ENCODE measurements at regions not wholly inside any gene's neighbourhood (a gene's known extent, or its start where the extent isn't known, plus 50 kb on each side); places are given as distances from the start of the nearest gene placed in this dataset.

DNA sequence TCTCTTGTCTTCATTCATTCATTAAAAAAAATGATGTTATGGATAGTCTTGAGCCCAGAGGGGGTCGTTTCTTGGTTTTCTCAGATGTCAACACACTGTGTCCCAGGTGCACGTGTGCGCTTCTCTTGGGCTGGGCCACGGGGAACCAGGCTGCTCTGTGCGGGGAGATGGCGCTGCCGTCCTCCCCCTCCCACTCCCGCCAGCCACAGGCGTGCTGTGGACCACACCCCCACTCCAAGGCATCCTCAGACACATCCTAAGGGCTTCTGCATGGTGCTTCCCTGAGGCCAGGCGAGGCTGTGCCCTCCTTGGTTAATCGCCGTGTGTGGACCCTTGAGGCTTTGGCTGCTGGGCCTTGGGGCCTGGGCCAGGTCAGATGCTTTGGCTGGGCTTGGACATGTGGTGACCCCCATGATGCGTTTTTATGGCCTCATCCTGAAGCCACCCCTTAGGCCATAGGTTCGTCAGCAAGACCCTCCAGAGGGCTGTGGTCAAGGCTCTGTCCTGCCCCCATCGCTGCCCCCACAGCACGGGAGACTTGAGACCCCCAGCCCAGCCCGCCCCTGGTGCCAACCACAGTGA is 245.7 kb upstream of the CIBAR2 start:
- Histone ChIP-seq H3K4me3 (ENCODE audit: low read depth, low read length) (no peak overlapping the region), H3K27ac (no peak overlapping the region), H3K27me3 (replicated peaks) (no peaks in the 10 kb centered on the region), H3K36me3 (replicated peaks) (no peaks in the 10 kb centered on the region)
- TF ChIP-seq, protein P1, sequence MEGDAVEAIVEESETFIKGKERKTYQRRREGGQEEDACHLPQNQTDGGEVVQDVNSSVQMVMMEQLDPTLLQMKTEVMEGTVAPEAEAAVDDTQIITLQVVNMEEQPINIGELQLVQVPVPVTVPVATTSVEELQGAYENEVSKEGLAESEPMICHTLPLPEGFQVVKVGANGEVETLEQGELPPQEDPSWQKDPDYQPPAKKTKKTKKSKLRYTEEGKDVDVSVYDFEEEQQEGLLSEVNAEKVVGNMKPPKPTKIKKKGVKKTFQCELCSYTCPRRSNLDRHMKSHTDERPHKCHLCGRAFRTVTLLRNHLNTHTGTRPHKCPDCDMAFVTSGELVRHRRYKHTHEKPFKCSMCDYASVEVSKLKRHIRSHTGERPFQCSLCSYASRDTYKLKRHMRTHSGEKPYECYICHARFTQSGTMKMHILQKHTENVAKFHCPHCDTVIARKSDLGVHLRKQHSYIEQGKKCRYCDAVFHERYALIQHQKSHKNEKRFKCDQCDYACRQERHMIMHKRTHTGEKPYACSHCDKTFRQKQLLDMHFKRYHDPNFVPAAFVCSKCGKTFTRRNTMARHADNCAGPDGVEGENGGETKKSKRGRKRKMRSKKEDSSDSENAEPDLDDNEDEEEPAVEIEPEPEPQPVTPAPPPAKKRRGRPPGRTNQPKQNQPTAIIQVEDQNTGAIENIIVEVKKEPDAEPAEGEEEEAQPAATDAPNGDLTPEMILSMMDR (IDR thresholded peaks at IDR 0.05; ENCODE audit: low read depth, low read length, missing control alignments): no peak
- in situ Hi-C loops (cut with HindIII; ENCODE audit: low pct_ligation_motif_present, low sequenced_read_pairs): no loop called here
- DNase-seq: no peak

GRCh38 chr16:85358704-85359146 is 246.5 kb upstream of the CIBAR2 start:
- Histone ChIP-seq H3K36me3 (replicated peaks) (no peaks in the 10 kb centered on the region), H3K27ac (peak overlapping the region; percentile 8), H3K27me3 (replicated peaks) (no peaks in the 10 kb centered on the region), H3K4me3 (ENCODE audit: low read depth, low read length) (no peak overlapping the region)
- DNase-seq: no peak
- in situ Hi-C loops (cut with HindIII; ENCODE audit: low pct_ligation_motif_present, low sequenced_read_pairs): no loop called here
- TF ChIP-seq, protein P1 (IDR thresholded peaks at IDR 0.05; ENCODE audit: low read depth, low read length, missing control alignments): no peak

GRCh38 chr16:85359147-85359822 is 247.0 kb upstream of the CIBAR2 start:
- H3K27me3 ChIP-seq (replicated peaks): no peaks in the 10 kb centered on the region
- DNase-seq: peak; percentile 40
- TF ChIP-seq, protein P1 (IDR thresholded peaks at IDR 0.05; ENCODE audit: low read depth, low read length, missing control alignments): no peak
- H3K36me3 ChIP-seq (replicated peaks): no peaks in the 10 kb centered on the region
- H3K4me3 ChIP-seq (ENCODE audit: low read depth, low read length): no peak overlapping the region
- peak overlapping the region; percentile 8 for H3K27ac ChIP-seq
- in situ Hi-C loops (cut with HindIII; ENCODE audit: low pct_ligation_motif_present, low sequenced_read_pairs): no loop called here

DNA sequence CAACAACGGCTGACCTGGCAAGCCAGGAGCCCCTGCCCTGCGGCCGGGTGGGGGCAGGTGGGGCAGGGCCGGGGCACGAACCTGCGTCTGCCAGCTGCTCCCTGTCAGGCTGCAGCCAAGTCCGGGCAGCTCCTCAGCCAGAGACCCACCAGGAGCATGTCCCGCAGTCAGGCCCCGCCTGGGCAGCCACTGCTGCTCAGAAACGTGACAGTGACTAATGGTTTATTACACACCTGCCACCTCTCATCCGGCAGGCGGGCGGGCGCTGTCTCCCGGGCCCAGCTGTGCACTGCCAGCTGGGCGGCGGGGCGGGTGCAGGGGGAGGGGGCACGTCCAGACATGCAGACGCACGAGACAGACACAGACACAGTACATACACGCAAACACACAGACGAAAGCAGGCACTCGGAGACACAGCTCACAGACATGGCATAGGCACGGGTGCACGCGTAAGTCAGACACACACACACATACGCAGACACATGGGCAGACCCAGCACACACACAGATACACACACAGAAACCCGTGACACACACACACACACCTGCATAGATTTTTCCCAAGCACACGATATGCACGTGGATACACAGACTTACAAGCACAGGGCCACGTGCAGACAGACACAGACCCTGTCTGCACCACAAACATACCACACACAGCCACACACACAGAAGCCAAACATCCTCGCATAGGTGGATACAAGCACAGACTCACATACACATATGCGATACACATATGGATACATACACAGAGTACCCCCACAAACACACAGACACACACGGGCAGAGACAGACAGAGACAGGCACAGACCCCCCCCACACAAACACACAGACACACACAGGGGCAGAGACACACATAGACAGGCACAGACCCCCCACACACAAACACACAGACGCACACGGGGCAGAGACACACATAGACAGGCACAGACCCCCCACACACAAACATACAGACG is 248.3 kb upstream of the CIBAR2 start:
- in situ Hi-C loops (cut with HindIII; ENCODE audit: low pct_ligation_motif_present, low sequenced_read_pairs): no loop called here
- Histone ChIP-seq H3K36me3 (replicated peaks) (no peaks in the 10 kb centered on the region), H3K27ac (no peak overlapping the region), H3K4me3 (ENCODE audit: low read depth, low read length) (no peak overlapping the region), H3K27me3 (replicated peaks) (no peaks in the 10 kb centered on the region)
- TF ChIP-seq, protein P1 (IDR thresholded peaks at IDR 0.05; ENCODE audit: low read depth, low read length, missing control alignments): no peak
- DNase-seq: no peak

- no peak overlapping the region for H3K27ac ChIP-seq
- TF ChIP-seq, protein P1 (IDR thresholded peaks at IDR 0.05; ENCODE audit: low read depth, low read length, missing control alignments): no peak
- H3K27me3 ChIP-seq (replicated peaks): no peaks in the 10 kb centered on the region
- in situ Hi-C loops (cut with HindIII; ENCODE audit: low pct_ligation_motif_present, low sequenced_read_pairs): no loop called here
- H3K36me3 ChIP-seq (replicated peaks): no peaks in the 10 kb centered on the region
- DNase-seq: no peak
- H3K4me3 ChIP-seq (ENCODE audit: low read depth, low read length): no peak overlapping the region
Observed at GRCh38 chr16:85361441-85362118, 249.3 kb upstream of the CIBAR2 start.
